ENCODE measurements at regions not wholly inside any gene's neighbourhood (a gene's known extent, or its start where the extent isn't known, plus 50 kb on each side); places are given as distances from the start of the nearest gene placed in this dataset.

DNA sequence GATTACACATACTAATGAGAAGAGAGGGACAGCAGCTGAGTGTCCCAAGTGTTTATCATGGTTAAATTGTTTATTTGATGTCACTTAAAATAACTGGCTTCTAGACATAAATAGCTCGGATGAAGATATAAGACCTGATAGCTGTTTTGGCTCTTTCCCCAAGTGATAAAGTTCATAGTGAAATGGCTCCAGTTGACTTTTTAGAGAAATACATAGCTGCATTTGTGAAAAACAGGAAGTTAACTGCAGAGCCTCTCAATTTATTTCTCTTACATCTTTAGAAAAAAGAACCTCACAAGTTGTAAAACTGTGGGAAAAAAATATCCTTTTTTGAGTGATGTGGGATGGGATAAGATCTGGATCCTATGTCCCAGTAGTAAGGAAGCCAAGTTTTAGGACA is 332.9 kb upstream of the RASGRP1 start:
- TF ChIP-seq POLR2AphosphoS5 (IDR thresholded peaks at IDR 0.05; ENCODE audit: insufficient read depth, low read depth, low read length), result no peak
- TF ChIP-seq, protein P1, sequence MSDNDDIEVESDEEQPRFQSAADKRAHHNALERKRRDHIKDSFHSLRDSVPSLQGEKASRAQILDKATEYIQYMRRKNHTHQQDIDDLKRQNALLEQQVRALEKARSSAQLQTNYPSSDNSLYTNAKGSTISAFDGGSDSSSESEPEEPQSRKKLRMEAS (IDR thresholded peaks at IDR 0.05; ENCODE audit: insufficient read depth, insufficient read length), result no peak
- TF ChIP-seq FOS (IDR thresholded peaks at IDR 0.05; ENCODE audit: borderline replicate concordance, insufficient read depth, low read length), result no peak
- TF ChIP-seq MYC (IDR thresholded peaks at IDR 0.05; ENCODE audit: low read depth, low read length), result no peak
- no peak for TF ChIP-seq POLR2A (IDR thresholded peaks at IDR 0.05; ENCODE audit: low read depth, low read length)
- TF ChIP-seq EZH2 (IDR thresholded peaks at IDR 0.05; ENCODE audit: borderline replicate concordance, low read depth, low read length, severe bottlenecking), result no peak
- no TSS peak for BruUV-seq (replicated peaks)
- Histone ChIP-seq H3K4me1 (ENCODE audit: control insufficient read depth, extremely low read depth, insufficient read depth, low read length) (peaks cover 46% of the 10 kb centered on the region), H4K20me1 (replicated peaks; ENCODE audit: control insufficient read depth, extremely low read depth, insufficient read depth, low read length) (no peaks in the 10 kb centered on the region), H3K4me2 (ENCODE audit: insufficient read depth, low read length) (no peak overlapping the region), H3K4me3 (replicated peaks in 1 of 3; ENCODE audit: insufficient read depth in 1 of 3, low read depth in 1 of 3, low read length in 3 of 3) (no peak overlapping the region), H3K9me3 (replicated peaks; ENCODE audit: control insufficient read depth, insufficient read depth, low read length) (no peaks in the 10 kb centered on the region), H3K9me1 (replicated peaks; ENCODE audit: control insufficient read depth, extremely low read depth, insufficient read depth, low read length) (no peaks in the 10 kb centered on the region), H3K79me2 (ENCODE audit: control insufficient read depth, insufficient read depth, low read length) (no peaks in the 10 kb centered on the region), H3K36me3 (ENCODE audit: control insufficient read depth in 2 of 2, extremely low read depth in 1 of 2, insufficient read depth in 2 of 2, low read length in 2 of 2) (no peaks in the 10 kb centered on the region), H3K9ac (replicated peaks; ENCODE audit: extremely low read depth, insufficient read depth, low read length) (no peak overlapping the region), H3K27me3 (ENCODE audit: control insufficient read depth in 2 of 2, insufficient read depth in 2 of 2, low read length in 2 of 2) (no peaks in the 10 kb centered on the region), H2AFZ (ENCODE audit: low read depth, low read length) (no peak overlapping the region), H3K27ac (ENCODE audit: insufficient read depth, low read depth, low read length) (no peak overlapping the region)
- no peak for FAIRE-seq
- dilution Hi-C loops (cut with MboI; ENCODE audit: extremely low pct_ligation_motif_present, low sequenced_read_pairs) (loop anchor here (10.0 kb wide), 1 partner anchor 237 kb away; no protein-coding TSS in a partner anchor), intact Hi-C loops (cut with micrococcal nuclease) (no loop called here)
- no peak for DNase-seq (ENCODE audit: low read depth, low spot score)
- CTCF ChIA-PET, result no interaction called here
- POLR2A ChIA-PET, result no interaction called here

DNA sequence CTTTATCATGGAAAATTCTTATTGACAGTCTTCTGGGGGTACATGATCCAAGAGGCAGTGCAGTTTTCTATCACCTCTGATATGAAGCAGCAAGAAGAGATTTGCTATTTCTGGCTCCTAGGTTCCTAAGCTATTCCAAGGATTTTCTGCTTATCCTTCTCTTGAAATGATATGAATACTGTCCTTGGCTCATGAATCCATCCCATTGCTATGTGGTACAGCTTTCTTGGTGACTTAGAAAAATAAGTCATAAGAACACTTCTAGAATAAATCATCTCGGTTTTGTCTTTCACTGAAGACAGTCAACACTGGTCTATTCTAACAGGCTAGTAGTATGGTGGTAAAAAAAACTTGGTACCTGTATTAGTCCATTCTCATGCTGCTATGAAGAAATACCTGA is 333.6 kb upstream of the RASGRP1 start:
- Histone ChIP-seq H3K4me2 (ENCODE audit: insufficient read depth, low read length) (no peak overlapping the region), H3K9me3 (replicated peaks; ENCODE audit: control insufficient read depth, insufficient read depth, low read length) (no peaks in the 10 kb centered on the region), H4K20me1 (replicated peaks; ENCODE audit: control insufficient read depth, extremely low read depth, insufficient read depth, low read length) (no peaks in the 10 kb centered on the region), H3K4me1 (ENCODE audit: control insufficient read depth, extremely low read depth, insufficient read depth, low read length) (peaks cover 43% of the 10 kb centered on the region), H3K4me3 (replicated peaks in 1 of 3; ENCODE audit: insufficient read depth in 1 of 3, low read depth in 1 of 3, low read length in 3 of 3) (no peak overlapping the region), H2AFZ (ENCODE audit: low read depth, low read length) (no peak overlapping the region), H3K27me3 (ENCODE audit: control insufficient read depth in 2 of 2, insufficient read depth in 2 of 2, low read length in 2 of 2) (no peaks in the 10 kb centered on the region), H3K27ac (ENCODE audit: insufficient read depth, low read depth, low read length) (no peak overlapping the region), H3K9me1 (replicated peaks; ENCODE audit: control insufficient read depth, extremely low read depth, insufficient read depth, low read length) (no peaks in the 10 kb centered on the region), H3K9ac (replicated peaks; ENCODE audit: extremely low read depth, insufficient read depth, low read length) (no peak overlapping the region), H3K36me3 (ENCODE audit: control insufficient read depth in 2 of 2, extremely low read depth in 1 of 2, insufficient read depth in 2 of 2, low read length in 2 of 2) (no peaks in the 10 kb centered on the region), H3K79me2 (ENCODE audit: control insufficient read depth, insufficient read depth, low read length) (no peaks in the 10 kb centered on the region)
- ChIA-PET CTCF (interaction anchor here (1.4 kb wide), 1 partner anchor 92 kb away, joined by 6 read pairs; no protein-coding TSS in a partner anchor), POLR2A (no interaction called here)
- FAIRE-seq, result no peak
- intact Hi-C loops (cut with micrococcal nuclease), result no loop called here
- no peak for DNase-seq (ENCODE audit: low read depth, low spot score)
- dilution Hi-C loops (cut with MboI; ENCODE audit: extremely low pct_ligation_motif_present, low sequenced_read_pairs), result loop anchor here (10.0 kb wide), 1 partner anchor 237 kb away; no protein-coding TSS in a partner anchor
- TF ChIP-seq JUN (IDR thresholded peaks at IDR 0.05; ENCODE audit: borderline replicate concordance, insufficient read depth, insufficient read length, low read depth), result no peak
- TF ChIP-seq, protein P1 (IDR thresholded peaks at IDR 0.05; ENCODE audit: insufficient read depth, insufficient read length), result no peak
- no peak for TF ChIP-seq FOS (IDR thresholded peaks at IDR 0.05; ENCODE audit: borderline replicate concordance, insufficient read depth, low read length)
- TF ChIP-seq, protein P2, sequence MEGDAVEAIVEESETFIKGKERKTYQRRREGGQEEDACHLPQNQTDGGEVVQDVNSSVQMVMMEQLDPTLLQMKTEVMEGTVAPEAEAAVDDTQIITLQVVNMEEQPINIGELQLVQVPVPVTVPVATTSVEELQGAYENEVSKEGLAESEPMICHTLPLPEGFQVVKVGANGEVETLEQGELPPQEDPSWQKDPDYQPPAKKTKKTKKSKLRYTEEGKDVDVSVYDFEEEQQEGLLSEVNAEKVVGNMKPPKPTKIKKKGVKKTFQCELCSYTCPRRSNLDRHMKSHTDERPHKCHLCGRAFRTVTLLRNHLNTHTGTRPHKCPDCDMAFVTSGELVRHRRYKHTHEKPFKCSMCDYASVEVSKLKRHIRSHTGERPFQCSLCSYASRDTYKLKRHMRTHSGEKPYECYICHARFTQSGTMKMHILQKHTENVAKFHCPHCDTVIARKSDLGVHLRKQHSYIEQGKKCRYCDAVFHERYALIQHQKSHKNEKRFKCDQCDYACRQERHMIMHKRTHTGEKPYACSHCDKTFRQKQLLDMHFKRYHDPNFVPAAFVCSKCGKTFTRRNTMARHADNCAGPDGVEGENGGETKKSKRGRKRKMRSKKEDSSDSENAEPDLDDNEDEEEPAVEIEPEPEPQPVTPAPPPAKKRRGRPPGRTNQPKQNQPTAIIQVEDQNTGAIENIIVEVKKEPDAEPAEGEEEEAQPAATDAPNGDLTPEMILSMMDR (IDR thresholded peaks at IDR 0.05; ENCODE audit: extremely low read depth in 1 of 2, insufficient read depth in 1 of 2, low read depth in 1 of 2, low read length in 2 of 2), result no peak
- no peak for TF ChIP-seq MYC (IDR thresholded peaks at IDR 0.05; ENCODE audit: low read depth, low read length)
- TF ChIP-seq POLR2AphosphoS5 (IDR thresholded peaks at IDR 0.05; ENCODE audit: insufficient read depth, low read depth, low read length), result no peak
- TF ChIP-seq POLR2A (IDR thresholded peaks at IDR 0.05; ENCODE audit: low read depth, low read length), result no peak
- TF ChIP-seq GATA2 (IDR thresholded peaks at IDR 0.05; ENCODE audit: insufficient read depth, insufficient read length, low read depth, low read length), result no peak
- TF ChIP-seq EZH2 (IDR thresholded peaks at IDR 0.05; ENCODE audit: borderline replicate concordance, low read depth, low read length, severe bottlenecking), result no peak
- no TSS peak for BruUV-seq (replicated peaks)

Data from endothelial cell of umbilical vein (primary cell).